ENCODE measurements at regions not wholly inside any gene's neighbourhood (a gene's known extent, or its start where the extent isn't known, plus 50 kb on each side); places are given as distances from the start of the nearest gene placed in this dataset.

- no peak for TF ChIP-seq CTCF (IDR thresholded peaks at IDR 0.05)
- ATAC-seq (no peak), DNase-seq (no peak)
- H3K27me3 ChIP-seq, result no peaks in the 10 kb centered on the region
- H3K27ac ChIP-seq, result no peak overlapping the region
- H3K9me3 ChIP-seq, result no peaks in the 10 kb centered on the region
- no peaks in the 10 kb centered on the region for H3K4me1 ChIP-seq
- intact Hi-C loops (cut with DNase I), result no loop called here
- no peaks in the 10 kb centered on the region for H3K36me3 ChIP-seq
- no peak overlapping the region for H3K4me3 ChIP-seq
- WGBS, 2 donors, result 25 to 30% methylated on average over 1 of the region's 1 CpG
These were observed 99.1 kb upstream of the ZNF644 start for GRCh38 chr1:91120936-91121335.

GRCh38 chr1:91120421-91120820 is 98.6 kb upstream of the ZNF644 start:
- no peak for TF ChIP-seq CTCF (IDR thresholded peaks at IDR 0.05)
- intact Hi-C loops (cut with DNase I), result no loop called here
- Histone ChIP-seq H3K27ac (no peak overlapping the region), H3K4me1 (no peaks in the 10 kb centered on the region), H3K36me3 (no peaks in the 10 kb centered on the region), H3K27me3 (no peaks in the 10 kb centered on the region), H3K9me3 (no peaks in the 10 kb centered on the region), H3K4me3 (no peak overlapping the region)
- ATAC-seq, result no peak
- WGBS, 2 donors, result 86 to 87% methylated on average over 3 of the region's 3 CpGs
- no peak for DNase-seq

- no peak for ATAC-seq
- H3K36me3 ChIP-seq, result no peaks in the 10 kb centered on the region
- H3K4me1 ChIP-seq, result peaks cover 0 to 10% (median 5%) of the 10 kb centered on the region in 9 donors
- no peak overlapping the region for H3K27ac ChIP-seq
- H3K27me3 ChIP-seq, result no peaks in the 10 kb centered on the region
- H3K4me3 ChIP-seq, result no peak overlapping the region
- intact Hi-C loops (cut with DNase I), result no loop called here
- H3K9me3 ChIP-seq, result no peaks in the 10 kb centered on the region
- TF ChIP-seq CTCF (IDR thresholded peaks at IDR 0.05), result no peak
- no peak for DNase-seq
These were observed 82.9 kb upstream of the ZNF644 start for GRCh38 chr1:91104712-91105111.

- WGBS, 2 donors, result 73 to 86% methylated on average over 5 of the region's 5 CpGs
- Histone ChIP-seq H3K27ac (no peak overlapping the region), H3K36me3 (no peaks in the 10 kb centered on the region), H3K27me3 (peaks cover 0 to 7% (median 0%) of the 10 kb centered on the region in 7 donors), H3K4me1 (peaks cover 0 to 14% (median 5%) of the 10 kb centered on the region in 9 donors), H3K4me3 (no peak overlapping the region), H3K9me3 (no peaks in the 10 kb centered on the region)
- DNase-seq, result no peak
- ATAC-seq, result no peak
- no peak for TF ChIP-seq CTCF (IDR thresholded peaks at IDR 0.05)
- intact Hi-C loops (cut with DNase I), result no loop called here
These were observed 79.5 kb upstream of the ZNF644 start for GRCh38 chr1:91101328-91101727.

All from heart right ventricle (tissue), 16 donors.